Adrenal gland (tissue), 5 donors: ENCODE measurements at regions not wholly inside any gene's neighbourhood (a gene's known extent, or its start where the extent isn't known, plus 50 kb on each side); places are given as distances from the start of the nearest gene placed in this dataset.

Experiments
- CTCF ChIP-seq, 6 experiments: fragments of 450-650 bp in 4 of 6; fragments of 200-600 bp in 2 of 6; sonication (generic) in 1 of 6; IDR thresholded peaks; 1 replicate in 5 of 6; 2 replicates in 1 of 6; pipeline versions ENCODE4 v1.5.1 to v1.8.0; 2016 to 2021; ENCODE audit warnings: antibody characterized with exemption in 6 of 6, mild to moderate bottlenecking in 2 of 6, moderate library complexity in 1 of 6
- POLR2A ChIP-seq, 2 donors: fragments of 450-650 bp; IDR thresholded peaks; one replicate each; pipeline ENCODE4 v1.6.1; 2017; ENCODE audit warnings: antibody characterized with exemption in 2 of 2, mild to moderate bottlenecking in 2 of 2, moderate library complexity in 1 of 2
- donor health status: DM: no; HTN: no; CAD: no.

GRCh38 chr6:138719011-138719635 is 54.4 kb upstream of the CCDC28A start:
- TF ChIP-seq CTCF (IDR thresholded peaks at IDR 0.05) (no peak), POLR2A (IDR thresholded peaks at IDR 0.05) (no peak)
